Omental fat pad (tissue), 3 donors: ENCODE measurements at regions not wholly inside any gene's neighbourhood (a gene's known extent, or its start where the extent isn't known, plus 50 kb on each side); places are given as distances from the start of the nearest gene placed in this dataset.
"Not testable (repeated sequence)": the region's sequence is repeated elsewhere in the genome, so short reads cannot be mapped to it uniquely, and the experiment has no call there.

Experiments used
- ATAC-seq: fragments of 150-250 bp; one replicate; pipeline ENCODE4 v1.9.1; 2016; ENCODE audit warnings: mild to moderate bottlenecking, moderate library complexity; ENCODE audit not compliant: low FRiP score
- DNase-seq: peaks from one replicate; pipeline ENCODE4 v3.0.0-alpha.2; 2019; ENCODE audit warnings: low spot score
- TF ChIP-seq, protein P1 (sequence below), 3 donors: fragments of 450-650 bp; IDR thresholded peaks; one replicate each; pipeline ENCODE4 v1.5.1; 2016 to 2017; ENCODE audit warnings: antibody characterized with exemption in 3 of 3, mild to moderate bottlenecking in 3 of 3, moderate library complexity in 2 of 3

DNA sequence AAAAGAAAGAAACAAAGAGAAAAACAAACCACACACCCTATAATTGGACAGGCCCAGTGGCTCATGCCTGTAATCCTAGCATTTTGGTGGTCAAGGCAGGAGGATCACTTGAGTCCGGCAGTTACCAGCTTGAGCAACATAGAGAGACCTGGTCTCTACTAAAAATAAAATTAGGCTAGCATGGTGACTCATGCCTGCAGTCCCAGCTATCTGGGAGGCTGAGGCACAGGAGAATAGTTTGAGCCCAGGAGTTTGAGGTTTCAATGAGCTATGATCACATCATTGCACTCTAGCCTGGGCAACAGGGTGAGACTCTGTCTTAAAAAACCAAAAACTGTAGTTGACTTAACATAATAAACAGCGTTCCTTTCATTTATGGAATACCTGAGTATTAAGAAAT, 72.3 kb upstream of the ST3GAL6 start:
- ATAC-seq: no peak
- TF ChIP-seq, protein P1, sequence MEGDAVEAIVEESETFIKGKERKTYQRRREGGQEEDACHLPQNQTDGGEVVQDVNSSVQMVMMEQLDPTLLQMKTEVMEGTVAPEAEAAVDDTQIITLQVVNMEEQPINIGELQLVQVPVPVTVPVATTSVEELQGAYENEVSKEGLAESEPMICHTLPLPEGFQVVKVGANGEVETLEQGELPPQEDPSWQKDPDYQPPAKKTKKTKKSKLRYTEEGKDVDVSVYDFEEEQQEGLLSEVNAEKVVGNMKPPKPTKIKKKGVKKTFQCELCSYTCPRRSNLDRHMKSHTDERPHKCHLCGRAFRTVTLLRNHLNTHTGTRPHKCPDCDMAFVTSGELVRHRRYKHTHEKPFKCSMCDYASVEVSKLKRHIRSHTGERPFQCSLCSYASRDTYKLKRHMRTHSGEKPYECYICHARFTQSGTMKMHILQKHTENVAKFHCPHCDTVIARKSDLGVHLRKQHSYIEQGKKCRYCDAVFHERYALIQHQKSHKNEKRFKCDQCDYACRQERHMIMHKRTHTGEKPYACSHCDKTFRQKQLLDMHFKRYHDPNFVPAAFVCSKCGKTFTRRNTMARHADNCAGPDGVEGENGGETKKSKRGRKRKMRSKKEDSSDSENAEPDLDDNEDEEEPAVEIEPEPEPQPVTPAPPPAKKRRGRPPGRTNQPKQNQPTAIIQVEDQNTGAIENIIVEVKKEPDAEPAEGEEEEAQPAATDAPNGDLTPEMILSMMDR (IDR thresholded peaks at IDR 0.05): no peak

DNA sequence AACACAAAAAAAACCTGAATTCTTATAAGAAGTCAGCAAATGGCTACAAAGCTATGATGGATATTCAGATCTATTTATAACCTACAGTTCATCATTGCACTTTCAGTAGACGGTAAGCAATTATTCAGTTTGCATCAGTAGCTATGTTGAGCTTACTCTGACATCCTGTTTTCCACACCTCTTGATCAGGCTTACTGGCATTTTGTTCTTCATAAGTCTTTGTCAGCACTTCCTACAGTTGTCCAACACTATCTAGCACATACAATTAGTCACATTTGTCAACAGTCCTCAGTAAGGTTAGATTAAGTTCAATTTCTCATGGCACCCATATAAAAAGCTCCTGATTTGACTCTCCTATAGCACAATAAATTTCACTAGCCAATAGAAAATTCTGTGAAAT, 71.2 kb upstream of the ST3GAL6 start:
- no peak for DNase-seq
- TF ChIP-seq, protein P1 (IDR thresholded peaks at IDR 0.05): no peak
- ATAC-seq: no peak

More for the DNA sequence above, 72.3 kb upstream of the ST3GAL6 start:
- DNase-seq: no peak

DNA sequence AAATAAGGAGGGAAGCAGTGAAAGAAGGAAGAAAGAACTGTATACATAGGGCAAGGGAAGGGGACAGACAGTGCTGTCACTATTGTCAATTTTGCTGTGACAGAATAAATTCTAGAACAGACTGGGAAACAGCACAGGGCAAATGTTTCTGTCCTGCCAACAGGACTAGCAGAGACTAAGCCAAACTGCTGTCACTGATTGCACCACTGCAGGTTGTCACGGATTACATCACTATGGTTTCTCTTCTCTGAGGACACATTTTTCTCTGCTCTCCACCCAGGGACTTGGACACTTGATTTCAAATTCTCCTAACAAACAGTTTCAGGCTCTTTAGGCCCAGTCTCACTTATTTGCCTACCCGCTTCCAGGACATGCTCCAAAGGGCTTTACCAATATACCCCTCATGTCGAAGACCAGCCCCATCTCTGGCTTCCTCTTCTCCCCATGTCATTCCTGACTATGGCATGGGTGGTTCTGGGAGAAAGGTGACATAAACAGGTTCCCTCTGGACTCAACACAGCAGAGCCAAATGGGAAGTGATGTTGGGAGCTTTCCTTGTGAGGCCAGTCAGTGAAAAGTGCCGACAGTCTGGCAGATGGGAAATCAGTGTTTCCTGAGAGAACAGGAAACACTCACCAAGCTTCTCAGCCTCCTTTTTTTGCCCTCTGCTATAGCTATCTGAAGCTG, 70.2 kb upstream of the ST3GAL6 start:
- no peak for ATAC-seq
- TF ChIP-seq, protein P1 (IDR thresholded peaks at IDR 0.05): no peak
- DNase-seq: no peak

DNA sequence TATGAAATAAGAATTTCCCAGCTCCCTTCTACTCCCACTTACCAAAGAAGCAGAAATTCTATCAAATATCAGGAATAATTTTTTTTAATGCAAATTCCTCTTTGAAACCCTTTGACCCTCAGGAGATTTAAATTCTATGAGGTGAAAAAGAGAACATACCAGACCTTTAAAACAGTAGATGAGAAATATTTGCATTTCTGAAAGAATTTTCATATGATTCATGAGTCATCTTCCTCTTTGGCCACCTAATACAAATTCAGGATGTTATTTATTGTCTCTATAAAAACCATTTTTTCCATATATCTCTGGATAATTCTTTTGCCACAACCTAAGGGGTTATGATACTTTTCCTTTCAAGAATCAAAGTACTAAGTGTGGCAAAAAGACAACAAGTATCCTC, 67.3 kb upstream of the ST3GAL6 start:
- TF ChIP-seq, protein P1 (IDR thresholded peaks at IDR 0.05): no peak
- no peak for ATAC-seq
- no peak for DNase-seq

DNA sequence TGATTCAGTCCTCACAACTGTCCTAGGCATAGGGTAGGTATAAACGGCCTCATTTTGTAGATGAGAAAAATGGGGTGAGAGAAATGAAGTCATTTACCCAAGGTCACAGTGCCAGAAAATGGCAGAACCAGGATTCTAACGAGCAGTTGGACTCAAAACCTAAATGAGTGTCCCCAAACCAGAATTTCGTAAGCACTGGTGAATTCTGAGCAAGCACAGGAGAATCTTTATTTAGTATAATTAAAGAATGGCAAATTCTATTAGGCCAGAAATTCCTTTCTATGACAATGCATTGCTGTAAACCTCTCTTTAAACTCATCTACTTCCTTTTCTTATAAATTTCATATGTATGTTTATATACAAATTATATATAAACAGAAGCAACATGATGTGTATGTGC, 66.8 kb upstream of the ST3GAL6 start:
- ATAC-seq, DNase-seq: not testable (repeated sequence)

DNA sequence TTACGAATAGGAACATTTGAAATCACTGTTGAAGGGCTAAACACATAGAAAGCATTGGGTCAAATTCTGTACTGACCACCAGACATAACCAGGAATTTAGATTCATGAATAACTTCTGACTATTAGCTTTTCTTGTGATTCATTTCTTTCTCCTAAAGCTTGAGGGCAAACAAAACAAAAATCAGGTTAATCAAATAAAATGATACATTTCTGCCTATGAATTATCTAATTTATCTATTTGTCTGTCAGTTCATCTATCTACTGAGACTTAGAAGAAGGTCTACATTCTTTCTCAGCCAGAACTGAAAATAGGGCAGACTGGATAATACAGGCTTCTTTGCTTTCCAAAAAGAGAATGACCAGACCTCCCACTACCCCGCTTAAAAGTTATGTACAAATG, 65.9 kb upstream of the ST3GAL6 start:
- ATAC-seq (no peak), DNase-seq (no peak)
- TF ChIP-seq, protein P1 (IDR thresholded peaks at IDR 0.05): no peak

DNA sequence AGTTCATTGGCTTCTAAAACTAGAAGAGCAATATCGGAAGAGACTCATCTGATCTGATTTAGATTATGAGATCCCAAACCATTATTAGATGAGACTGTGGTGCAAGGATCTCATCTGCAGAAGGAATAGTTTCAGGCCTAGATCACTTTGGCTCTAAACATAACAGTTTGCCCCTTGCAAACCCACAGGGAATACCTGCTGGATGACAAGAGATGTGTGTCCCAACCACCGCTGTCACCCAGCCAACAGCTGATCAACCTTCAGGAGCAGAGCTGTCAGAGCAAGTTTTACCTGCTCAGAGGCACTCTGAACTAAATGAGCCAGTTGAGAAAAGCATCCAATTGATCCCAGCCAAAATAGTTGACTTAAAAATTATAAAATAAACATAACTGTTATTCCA, 64.0 kb upstream of the ST3GAL6 start:
- TF ChIP-seq, protein P1 (IDR thresholded peaks at IDR 0.05): no peak

More for the DNA sequence above, 64.0 kb upstream of the ST3GAL6 start:
- ATAC-seq (no peak), DNase-seq (no peak)
